Mammary epithelial cell (primary cell): ENCODE measurements at regions not wholly inside any gene's neighbourhood (a gene's known extent, or its start where the extent isn't known, plus 50 kb on each side); places are given as distances from the start of the nearest gene placed in this dataset.

ENCODE experiments used
- CTCF ChIP-seq, 2 donors: IDR thresholded peaks in 1 of 2; conservative IDR thresholded peaks in 1 of 2; 2 replicates each; pipeline ENCODE4 v1.5.1; 2011 to 2012; ENCODE audit warnings: inconsistent platforms in 2 of 2, low read length in 2 of 2, mild to moderate bottlenecking in 2 of 2, control low read depth in 1 of 2, low read depth in 1 of 2; ENCODE audit not compliant: insufficient read depth in 1 of 2; ENCODE audit errors: extremely low read depth in 1 of 2
- EZH2 ChIP-seq: IDR thresholded peaks from 2 replicates; pipeline ENCODE4 v1.6.1; 2012; ENCODE audit warnings: low read length, inconsistent platforms, borderline replicate concordance

- TF ChIP-seq CTCF (conservative IDR thresholded peaks at IDR 0.05 in 1 of 2, IDR thresholded peaks at IDR 0.05 in 1 of 2; ENCODE audit: extremely low read depth in 1 of 2, insufficient read depth in 1 of 2, low read depth in 1 of 2, low read length in 2 of 2): no peak
- TF ChIP-seq EZH2: no peak
Observed at GRCh38 chr7:17440831-17441230, 142.4 kb downstream of the AHR start.
